ENCODE measurements at regions not wholly inside any gene's neighbourhood (a gene's known extent, or its start where the extent isn't known, plus 50 kb on each side); places are given as distances from the start of the nearest gene placed in this dataset.

- no peak for DNase-seq
Observed at GRCh38 chr3:99176169-99176964, 274.9 kb upstream of the DCBLD2 start.

- peak; percentile 34 for DNase-seq
Observed at GRCh38 chr3:99175276-99175812, 273.8 kb upstream of the DCBLD2 start.

- peak; percentile 80 for DNase-seq
Observed at GRCh38 chr3:99172736-99173657, 271.5 kb upstream of the DCBLD2 start.

- DNase-seq: no peak
Observed at GRCh38 chr3:99171800-99172199, 270.3 kb upstream of the DCBLD2 start.

GRCh38 chr3:99170867-99171517 is 269.5 kb upstream of the DCBLD2 start:
- DNase-seq: no peak

- DNase-seq: peak; percentile 59
Observed at GRCh38 chr3:99167071-99167470, 265.6 kb upstream of the DCBLD2 start.

GRCh38 chr3:99163314-99163713 is 261.8 kb upstream of the DCBLD2 start:
- DNase-seq: no peak

- no peak for DNase-seq
Observed at GRCh38 chr3:99159220-99159762, 257.8 kb upstream of the DCBLD2 start.

- no peak for DNase-seq
Observed at GRCh38 chr3:99145031-99145430, 243.5 kb upstream of the DCBLD2 start.

GRCh38 chr3:99143493-99143892 is 242.0 kb upstream of the DCBLD2 start:
- DNase-seq: no peak

GRCh38 chr3:99134986-99135385 is 233.5 kb upstream of the DCBLD2 start:
- DNase-seq: peak; percentile 74

GRCh38 chr3:99131876-99132275 is 230.4 kb upstream of the DCBLD2 start:
- DNase-seq: peak; percentile 79

GRCh38 chr3:99128725-99129505 is 227.4 kb upstream of the DCBLD2 start:
- DNase-seq: peak; percentile 99

- peak; percentile 35 for DNase-seq
Observed at GRCh38 chr3:99128235-99128634, 226.7 kb upstream of the DCBLD2 start.

GRCh38 chr3:99126316-99126715 is 224.8 kb upstream of the DCBLD2 start:
- peak; percentile 23 for DNase-seq

- peak; percentile 68 for DNase-seq
Observed at GRCh38 chr3:99119385-99119784, 217.9 kb upstream of the DCBLD2 start.

GRCh38 chr3:99118381-99118780 is 216.9 kb upstream of the DCBLD2 start:
- peak; percentile 89 for DNase-seq

GRCh38 chr3:99114565-99115291 is 213.2 kb upstream of the DCBLD2 start:
- DNase-seq: peak; percentile 57

- DNase-seq: peak; percentile 45
Observed at GRCh38 chr3:99111235-99111634, 209.7 kb upstream of the DCBLD2 start.

- DNase-seq: no peak
Observed at GRCh38 chr3:99110401-99110800, 208.9 kb upstream of the DCBLD2 start.

GRCh38 chr3:99108508-99108907 is 207.0 kb upstream of the DCBLD2 start:
- DNase-seq: peak; percentile 96
